ENCODE measurements at regions not wholly inside any gene's neighbourhood (a gene's known extent, or its start where the extent isn't known, plus 50 kb on each side); places are given as distances from the start of the nearest gene placed in this dataset.
"Not testable (repeated sequence)": the region's sequence is repeated elsewhere in the genome, so short reads cannot be mapped to it uniquely, and the experiment has no call there.

GRCh38 chr11:24163146-24163545 is 333.7 kb upstream of the LUZP2 start:
- Mint-ChIP-seq H3K36me3 (no peaks in the 10 kb centered on the region), H3K4me1 (no peaks in the 10 kb centered on the region), H3K9me3 (peaks cover 9% of the 10 kb centered on the region), H3K27ac (no peak overlapping the region), H3K4me3 (no peak overlapping the region)
- DNase-seq (ENCODE audit: low spot score in 2 of 2) (no peak), ATAC-seq (no peak)

- H3K36me3 Mint-ChIP-seq, result no peaks in the 10 kb centered on the region
- ATAC-seq (no peak), DNase-seq (ENCODE audit: low spot score in 2 of 2) (no peak)
- no peak overlapping the region for H3K27ac Mint-ChIP-seq
- peaks cover 9% of the 10 kb centered on the region for H3K9me3 Mint-ChIP-seq
- H3K4me3 Mint-ChIP-seq, result no peak overlapping the region
- H3K4me1 Mint-ChIP-seq, result no peaks in the 10 kb centered on the region
Measured at GRCh38 chr11:24163841-24164240, 333.0 kb upstream of the LUZP2 start.

- Mint-ChIP-seq H3K36me3 (no peaks in the 10 kb centered on the region), H3K27ac (no peak overlapping the region)
Measured at GRCh38 chr11:24171869-24172268, 325.0 kb upstream of the LUZP2 start.

GRCh38 chr11:24181395-24182047 is 315.3 kb upstream of the LUZP2 start:
- H3K9me3 Mint-ChIP-seq, result peaks cover 11% of the 10 kb centered on the region
- ATAC-seq (no peak), DNase-seq (ENCODE audit: low spot score in 2 of 2) (no peak)
- H3K4me3 Mint-ChIP-seq, result no peak overlapping the region
- H3K4me1 Mint-ChIP-seq, result no peaks in the 10 kb centered on the region
- no peak overlapping the region for H3K27ac Mint-ChIP-seq
- H3K36me3 Mint-ChIP-seq, result no peaks in the 10 kb centered on the region

More at GRCh38 chr11:24171869-24172268, 325.0 kb upstream of the LUZP2 start:
- no peak for DNase-seq (ENCODE audit: low spot score in 2 of 2)
- H3K4me3 Mint-ChIP-seq, result no peak overlapping the region
- no peak for ATAC-seq
- H3K4me1 Mint-ChIP-seq, result no peaks in the 10 kb centered on the region
- H3K9me3 Mint-ChIP-seq, result peaks cover 5% of the 10 kb centered on the region

GRCh38 chr11:24185535-24185934 is 311.3 kb upstream of the LUZP2 start:
- not testable (repeated sequence) for H3K36me3 Mint-ChIP-seq; DNase-seq (ENCODE audit: low spot score in 2 of 2); H3K9me3 Mint-ChIP-seq; H3K4me3 Mint-ChIP-seq; H3K4me1 Mint-ChIP-seq; H3K27ac Mint-ChIP-seq; ATAC-seq

GRCh38 chr11:24196733-24197132 is 300.1 kb upstream of the LUZP2 start:
- no peak for DNase-seq (ENCODE audit: low spot score in 2 of 2)
- Mint-ChIP-seq H3K4me1 (no peaks in the 10 kb centered on the region), H3K9me3 (peaks cover 20% of the 10 kb centered on the region)

GRCh38 chr11:24198481-24198880 is 298.4 kb upstream of the LUZP2 start:
- no peak for DNase-seq (ENCODE audit: low spot score in 2 of 2)
- no peaks in the 10 kb centered on the region for H3K36me3 Mint-ChIP-seq

More at GRCh38 chr11:24196733-24197132, 300.1 kb upstream of the LUZP2 start:
- Mint-ChIP-seq H3K4me3 (no peak overlapping the region), H3K36me3 (no peaks in the 10 kb centered on the region), H3K27ac (no peak overlapping the region)
- ATAC-seq, result no peak

GRCh38 chr11:24199461-24199860 is 297.4 kb upstream of the LUZP2 start:
- no peak overlapping the region for H3K27ac Mint-ChIP-seq
- ATAC-seq (no peak), DNase-seq (ENCODE audit: low spot score in 2 of 2) (no peak)
- H3K4me3 Mint-ChIP-seq, result no peak overlapping the region
- H3K9me3 Mint-ChIP-seq, result peaks cover 11% of the 10 kb centered on the region
- no peaks in the 10 kb centered on the region for H3K4me1 Mint-ChIP-seq
- no peaks in the 10 kb centered on the region for H3K36me3 Mint-ChIP-seq

More at GRCh38 chr11:24198481-24198880, 298.4 kb upstream of the LUZP2 start:
- no peak for ATAC-seq
- Mint-ChIP-seq H3K27ac (no peak overlapping the region), H3K9me3 (peaks cover 11% of the 10 kb centered on the region), H3K4me1 (no peaks in the 10 kb centered on the region), H3K4me3 (no peak overlapping the region)

GRCh38 chr11:24206030-24206429 is 290.8 kb upstream of the LUZP2 start:
- Mint-ChIP-seq H3K4me3 (no peak overlapping the region), H3K36me3 (no peaks in the 10 kb centered on the region), H3K4me1 (no peaks in the 10 kb centered on the region), H3K9me3 (peaks cover 3% of the 10 kb centered on the region), H3K27ac (no peak overlapping the region)
- DNase-seq (ENCODE audit: low spot score in 2 of 2) (no peak), ATAC-seq (no peak)

GRCh38 chr11:24206511-24206910 is 290.3 kb upstream of the LUZP2 start:
- Mint-ChIP-seq H3K9me3 (peaks cover 5% of the 10 kb centered on the region), H3K4me3 (no peak overlapping the region), H3K27ac (no peak overlapping the region), H3K36me3 (no peaks in the 10 kb centered on the region), H3K4me1 (no peaks in the 10 kb centered on the region)
- no peak for ATAC-seq
- no peak for DNase-seq (ENCODE audit: low spot score in 2 of 2)

GRCh38 chr11:24216488-24216887 is 280.4 kb upstream of the LUZP2 start:
- no peak for ATAC-seq
- no peak overlapping the region for H3K27ac Mint-ChIP-seq
- peaks cover 27% of the 10 kb centered on the region for H3K9me3 Mint-ChIP-seq
- H3K4me1 Mint-ChIP-seq, result no peaks in the 10 kb centered on the region
- H3K4me3 Mint-ChIP-seq, result no peak overlapping the region
- no peak for DNase-seq (ENCODE audit: low spot score in 2 of 2)
- no peaks in the 10 kb centered on the region for H3K36me3 Mint-ChIP-seq

GRCh38 chr11:24217319-24217718 is 279.5 kb upstream of the LUZP2 start:
- not testable (repeated sequence) for H3K27ac Mint-ChIP-seq; H3K36me3 Mint-ChIP-seq; H3K4me3 Mint-ChIP-seq; ATAC-seq; H3K4me1 Mint-ChIP-seq; DNase-seq (ENCODE audit: low spot score in 2 of 2)
- H3K9me3 Mint-ChIP-seq, result peaks cover 24% of the 10 kb centered on the region

- ATAC-seq, result no peak
Measured at GRCh38 chr11:24225501-24225900, 271.4 kb upstream of the LUZP2 start.

GRCh38 chr11:24226606-24227005 is 270.2 kb upstream of the LUZP2 start:
- Mint-ChIP-seq H3K27ac (no peak overlapping the region), H3K9me3 (peaks cover 14% of the 10 kb centered on the region), H3K4me1 (no peaks in the 10 kb centered on the region), H3K4me3 (no peak overlapping the region), H3K36me3 (no peaks in the 10 kb centered on the region)
- no peak for ATAC-seq
- no peak for DNase-seq (ENCODE audit: low spot score in 2 of 2)

More at GRCh38 chr11:24225501-24225900, 271.4 kb upstream of the LUZP2 start:
- Mint-ChIP-seq H3K36me3 (no peaks in the 10 kb centered on the region), H3K9me3 (peaks cover 11% of the 10 kb centered on the region), H3K4me1 (no peaks in the 10 kb centered on the region), H3K4me3 (no peak overlapping the region), H3K27ac (no peak overlapping the region)
- no peak for DNase-seq (ENCODE audit: low spot score in 2 of 2)

GRCh38 chr11:24233041-24233440 is 263.8 kb upstream of the LUZP2 start:
- Mint-ChIP-seq H3K4me3 (no peak overlapping the region), H3K36me3 (no peaks in the 10 kb centered on the region), H3K27ac (no peak overlapping the region), H3K4me1 (no peaks in the 10 kb centered on the region), H3K9me3 (peaks cover 12% of the 10 kb centered on the region)
- no peak for ATAC-seq
- no peak for DNase-seq (ENCODE audit: low spot score in 2 of 2)

GRCh38 chr11:24234822-24235508 is 261.9 kb upstream of the LUZP2 start:
- no peak overlapping the region for H3K4me3 Mint-ChIP-seq

More at GRCh38 chr11:24234822-24235508, 261.9 kb upstream of the LUZP2 start:
- H3K9me3 Mint-ChIP-seq, result peaks cover 8% of the 10 kb centered on the region
- H3K36me3 Mint-ChIP-seq, result no peaks in the 10 kb centered on the region
- DNase-seq (ENCODE audit: low spot score in 2 of 2), result no peak
- no peak for ATAC-seq
- no peaks in the 10 kb centered on the region for H3K4me1 Mint-ChIP-seq
- H3K27ac Mint-ChIP-seq, result no peak overlapping the region
